ENCODE measurements at regions not wholly inside any gene's neighbourhood (a gene's known extent, or its start where the extent isn't known, plus 50 kb on each side); places are given as distances from the start of the nearest gene placed in this dataset.

DNA sequence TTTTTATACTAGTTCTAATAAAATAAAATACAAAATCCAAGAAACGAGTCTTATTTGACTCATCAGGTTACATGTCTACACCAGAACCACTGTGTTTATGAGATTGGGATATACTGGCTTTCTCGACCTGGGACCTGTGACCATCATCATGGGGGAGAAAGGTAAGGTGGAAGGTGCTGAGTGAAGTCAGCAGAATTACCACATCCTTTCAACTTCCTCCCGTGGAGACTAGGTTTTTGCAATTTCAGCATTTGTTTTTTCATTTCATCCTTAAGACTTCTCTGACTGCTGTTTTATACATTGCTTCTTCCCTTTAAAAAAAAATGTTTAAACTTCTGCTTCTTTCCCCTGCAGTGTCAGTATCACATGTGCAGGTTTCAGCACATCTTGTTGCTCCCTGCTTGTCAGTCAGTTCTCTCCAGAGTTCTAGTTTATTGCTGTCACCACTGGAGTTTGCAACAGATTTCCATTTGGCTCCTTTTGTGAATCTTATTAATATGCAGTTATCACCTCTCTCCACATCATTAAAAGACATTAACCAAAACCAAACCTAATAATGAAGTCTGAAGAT lies 60.4 kb upstream of the HAO2 start:
- no peak for DNase-seq (ENCODE audit: low read depth)

DNA sequence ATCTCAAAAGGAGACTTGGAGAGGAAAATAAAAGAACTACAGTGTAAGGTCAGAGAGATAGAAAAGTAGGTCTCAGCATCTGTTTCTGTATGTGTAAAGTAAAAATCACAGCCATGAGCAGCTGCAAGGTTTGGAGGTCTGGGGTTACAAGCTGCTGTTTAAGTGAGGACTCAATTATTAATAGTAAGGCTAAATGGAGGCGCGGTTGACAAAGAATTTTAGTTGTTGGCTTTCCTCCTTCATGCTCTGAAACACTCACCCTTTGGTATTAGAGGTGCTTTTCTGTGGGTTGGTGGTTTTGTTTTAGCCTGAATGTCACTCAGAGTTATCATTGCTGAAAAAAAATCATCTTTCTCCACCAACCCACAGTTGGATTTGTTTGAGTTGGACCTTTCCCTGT lies 59.8 kb upstream of the HAO2 start:
- DNase-seq (ENCODE audit: low read depth): no peak

DNA sequence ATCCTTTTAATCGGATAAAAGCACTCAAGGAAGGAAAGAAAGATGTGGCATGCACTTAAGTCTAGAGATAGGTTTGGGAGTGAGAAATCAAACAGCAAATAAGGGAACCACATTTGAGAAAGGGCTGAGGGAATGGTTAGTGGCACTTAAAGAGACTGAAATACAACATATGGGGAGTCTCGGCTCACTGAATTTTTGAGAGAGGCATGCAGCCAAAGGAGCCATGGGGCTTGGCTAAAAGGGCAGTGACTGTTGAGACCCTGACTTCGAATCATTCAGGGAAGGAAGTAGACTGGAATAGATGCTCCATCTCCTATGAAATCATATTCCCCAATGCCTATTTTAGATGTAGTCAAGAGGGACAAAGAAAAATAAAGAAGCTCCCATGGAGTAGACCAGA lies 58.3 kb upstream of the HAO2 start:
- DNase-seq (ENCODE audit: low read depth): no peak

DNA sequence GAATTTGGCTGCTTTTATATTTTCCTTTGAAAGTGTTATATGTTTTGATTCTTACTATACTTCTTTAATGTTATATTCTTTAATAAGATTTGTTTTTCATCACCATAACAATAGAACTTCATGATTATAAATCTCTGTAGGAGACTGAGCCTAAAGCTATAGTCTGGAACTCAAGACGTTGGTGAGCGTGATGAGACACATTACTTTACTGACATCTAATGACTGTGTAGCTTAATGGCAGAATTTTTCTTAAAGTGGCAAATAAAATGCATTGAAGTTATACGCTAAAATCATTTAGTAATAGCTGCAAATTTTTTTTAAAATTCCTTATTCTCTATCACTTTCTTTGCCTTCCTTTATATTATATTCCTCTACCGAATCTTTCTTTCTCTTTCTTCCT lies 56.1 kb upstream of the HAO2 start:
- DNase-seq (ENCODE audit: low read depth): no peak

DNA sequence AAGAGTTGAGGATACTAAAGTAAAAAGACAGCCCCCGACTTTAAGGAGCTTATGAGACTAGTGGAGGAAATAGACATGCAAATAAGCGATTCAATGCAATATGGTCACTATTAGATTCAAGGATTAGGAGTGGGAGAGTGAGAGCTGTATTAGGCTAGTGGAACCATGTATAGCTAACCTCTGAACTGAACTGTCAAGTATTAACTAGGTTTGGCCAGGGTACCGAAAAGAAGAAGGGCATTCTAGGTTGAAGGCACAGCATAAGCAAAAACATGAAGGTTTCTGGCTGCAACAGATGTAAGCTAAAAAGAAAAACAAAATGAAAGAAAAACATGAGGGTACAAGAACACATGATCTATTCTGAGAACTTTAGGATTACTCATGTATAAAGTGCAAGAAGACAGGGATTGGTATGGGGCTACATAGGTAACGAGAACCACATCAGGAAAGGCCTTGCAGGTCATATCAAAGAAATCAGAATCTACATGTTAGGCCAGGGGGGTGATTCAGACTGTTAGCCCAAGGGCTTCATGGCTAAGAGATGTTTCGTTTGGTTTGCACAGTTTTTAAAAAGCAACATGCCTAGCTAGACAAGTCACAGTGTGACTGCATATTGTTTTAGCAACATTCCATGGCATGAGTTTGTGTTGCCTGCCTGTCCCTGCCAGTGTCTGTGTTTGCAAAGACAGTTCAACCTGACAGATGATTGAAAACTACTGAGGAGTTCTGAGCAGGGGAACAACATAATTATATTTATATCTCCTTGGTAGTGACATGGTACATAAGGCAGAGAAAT lies 54.4 kb upstream of the HAO2 start:
- DNase-seq (ENCODE audit: low read depth): no peak

DNA sequence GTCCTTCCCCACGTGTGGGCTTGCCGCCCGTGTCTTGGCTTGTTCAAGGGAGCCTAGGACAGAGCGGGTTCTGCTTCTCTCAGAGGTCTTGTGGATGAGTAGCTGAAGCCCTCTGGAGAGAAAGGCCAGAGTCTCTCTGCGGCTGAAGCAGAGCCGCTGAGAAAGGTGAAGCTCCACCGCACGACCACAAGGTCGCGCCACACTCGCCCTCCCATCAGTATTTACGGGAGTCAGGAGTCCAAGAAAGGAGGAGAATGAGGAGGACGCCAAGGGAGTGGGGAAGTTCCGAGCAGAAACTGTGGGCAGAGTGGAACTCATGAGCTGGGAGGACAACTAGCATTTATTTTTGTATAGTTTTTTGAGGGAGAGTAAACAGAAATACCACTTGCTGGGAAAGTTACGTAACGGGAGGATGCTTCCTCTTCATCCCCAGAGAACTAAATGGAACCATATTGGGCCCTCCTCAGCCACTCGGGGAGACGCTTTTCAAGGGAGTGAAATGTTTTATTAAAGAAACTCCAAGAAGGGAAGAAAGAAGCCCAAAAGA lies 51.6 kb upstream of the HAO2 start:
- DNase-seq (ENCODE audit: low read depth): no peak

DNA sequence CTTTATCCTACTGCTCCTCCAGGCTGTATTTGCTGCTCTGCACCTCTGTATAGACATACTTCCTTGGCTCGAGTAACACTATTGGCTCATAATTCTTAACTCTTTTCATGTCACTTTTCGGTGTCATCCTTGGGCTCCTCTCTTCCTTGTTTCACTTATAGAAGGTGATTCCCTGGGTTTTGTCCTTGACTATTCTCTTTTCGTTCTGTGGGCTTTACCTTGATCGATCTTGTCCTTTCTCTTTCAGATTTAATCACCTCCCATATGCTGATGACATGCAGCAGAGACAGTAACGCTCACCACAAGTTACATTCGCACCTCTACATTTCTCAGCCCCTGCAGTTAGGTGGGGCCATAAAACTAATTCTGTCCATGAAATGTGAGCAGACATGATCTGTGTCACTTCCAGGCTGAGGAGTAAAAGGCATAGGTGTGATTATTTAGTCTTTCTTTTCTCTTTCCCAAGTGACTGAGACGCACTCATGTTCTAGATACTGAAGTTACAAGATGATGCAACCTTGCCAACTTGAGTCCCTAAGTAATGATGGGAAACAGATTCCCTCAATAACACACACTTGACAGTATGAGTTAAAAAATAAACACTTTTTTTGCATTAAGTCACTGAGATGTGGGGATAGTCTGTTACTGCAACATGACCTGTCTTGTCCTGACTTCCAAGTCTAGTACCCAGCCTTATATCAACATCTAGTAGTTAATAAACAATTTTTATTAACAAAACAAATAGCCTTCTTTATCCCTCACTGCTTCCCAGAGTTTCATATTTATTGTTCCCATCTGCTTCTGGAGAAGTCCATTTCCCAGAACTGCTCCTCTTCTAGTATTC lies 49.9 kb upstream of the HAO2 start:
- no peak for DNase-seq (ENCODE audit: low read depth)

All from GM04503 (cell line).